ENCODE measurements at regions not wholly inside any gene's neighbourhood (a gene's known extent, or its start where the extent isn't known, plus 50 kb on each side); places are given as distances from the start of the nearest gene placed in this dataset.

DNA sequence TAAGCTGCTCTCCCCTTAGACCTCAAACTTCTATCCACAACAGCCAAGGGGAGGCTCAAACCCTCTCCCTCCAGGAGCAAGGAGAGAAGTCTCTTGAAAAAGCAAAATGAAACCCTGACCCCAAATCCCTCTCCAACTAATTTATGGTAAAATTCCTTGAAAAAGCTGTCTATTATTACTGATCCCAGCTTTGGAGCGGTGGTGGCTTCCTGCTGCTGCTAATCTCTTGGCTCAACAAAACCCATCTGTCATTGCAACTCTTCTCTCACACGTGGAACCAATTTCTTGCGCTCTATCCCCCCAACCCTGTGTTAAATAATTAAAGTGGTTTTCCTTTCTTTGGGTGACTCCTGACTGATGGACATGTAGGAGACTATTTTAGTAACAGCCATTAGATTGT, 64.1 kb upstream of the OXGR1 start:
- TF ChIP-seq, protein P1, sequence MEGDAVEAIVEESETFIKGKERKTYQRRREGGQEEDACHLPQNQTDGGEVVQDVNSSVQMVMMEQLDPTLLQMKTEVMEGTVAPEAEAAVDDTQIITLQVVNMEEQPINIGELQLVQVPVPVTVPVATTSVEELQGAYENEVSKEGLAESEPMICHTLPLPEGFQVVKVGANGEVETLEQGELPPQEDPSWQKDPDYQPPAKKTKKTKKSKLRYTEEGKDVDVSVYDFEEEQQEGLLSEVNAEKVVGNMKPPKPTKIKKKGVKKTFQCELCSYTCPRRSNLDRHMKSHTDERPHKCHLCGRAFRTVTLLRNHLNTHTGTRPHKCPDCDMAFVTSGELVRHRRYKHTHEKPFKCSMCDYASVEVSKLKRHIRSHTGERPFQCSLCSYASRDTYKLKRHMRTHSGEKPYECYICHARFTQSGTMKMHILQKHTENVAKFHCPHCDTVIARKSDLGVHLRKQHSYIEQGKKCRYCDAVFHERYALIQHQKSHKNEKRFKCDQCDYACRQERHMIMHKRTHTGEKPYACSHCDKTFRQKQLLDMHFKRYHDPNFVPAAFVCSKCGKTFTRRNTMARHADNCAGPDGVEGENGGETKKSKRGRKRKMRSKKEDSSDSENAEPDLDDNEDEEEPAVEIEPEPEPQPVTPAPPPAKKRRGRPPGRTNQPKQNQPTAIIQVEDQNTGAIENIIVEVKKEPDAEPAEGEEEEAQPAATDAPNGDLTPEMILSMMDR (conservative IDR thresholded peaks at IDR 0.05), result no peak
- TF ChIP-seq EZH2 (IDR thresholded peaks at IDR 0.05; ENCODE audit: low read depth), result no peak

Measured in PC-9 (cell line).